HCT116 (cell line): ENCODE measurements at regions not wholly inside any gene's neighbourhood (a gene's known extent, or its start where the extent isn't known, plus 50 kb on each side); places are given as distances from the start of the nearest gene placed in this dataset.

Experiments
- ATAC-seq: fragments of 200-7000 bp; cut with Tn5 transposase; 2 replicates; pipeline ENCODE4 v1.9.1; 2020; ENCODE audit warnings: mild to moderate bottlenecking, moderate library complexity
- BruUV-seq: library from RNA; stranded (reverse); fragments of 400-500 nt; replicated peaks from 2 replicates; lab custom pipeline; 2021; lab: Mats Ljungman, UMichigan
- CTCF ChIA-PET: fragments of 300-600 bp; sonication (Branson Sonifier 250); formaldehyde crosslinking; loops from one replicate; lab custom pipeline; 2021; ENCODE audit warnings: antibody characterized with exemption; lab: Charles Lee
- POLR2A ChIA-PET: fragments of 300-600, 350-600 bp; sonication (Branson Sonifier 250); formaldehyde crosslinking; loops from one replicate; lab custom pipeline; 2021; ENCODE audit warnings: antibody characterized with exemption; lab: Charles Lee
- RAD21 ChIA-PET, 2 experiments: fragments of 300-600 bp; sonication (Branson Sonifier 250); formaldehyde crosslinking; loops; one replicate each; lab custom pipeline; 2023; ENCODE audit warnings: low total read pairs in 2 of 2; ENCODE audit not compliant: uncharacterized antibody in 2 of 2, unreplicated experiment in 2 of 2, low non-redundant PET in 1 of 2; lab: Charles Lee
- DNase-seq: peaks from one replicate; pipeline ENCODE4 v3.0.0-alpha.2; 2010; ENCODE audit warnings: low read depth, low spot score
- H2AFZ ChIP-seq: fragments of 200-600 bp; shearing (Covaris generic), sonication (generic); 2 replicates; pipeline ENCODE4 v1.6.1; 2017; ENCODE audit warnings: low read depth, mixed run types, mixed read lengths, antibody characterized with exemption, low read length; ENCODE audit not compliant: poor library complexity, severe bottlenecking
- H3K27ac ChIP-seq: 2 replicates; pipeline ENCODE4 v1.5.1; 2012; ENCODE audit warnings: low read depth, low read length
- H3K27me3 ChIP-seq: fragments of 200-600 bp; sonication (generic); 2 replicates; pipeline ENCODE4 v1.6.1; 2016; ENCODE audit warnings: mixed run types, low read length, mixed read lengths; ENCODE audit not compliant: insufficient read depth
- H3K36me3 ChIP-seq, 2 experiments: fragments of 200-500 bp in 1 of 2; fragments of 200-600 bp in 1 of 2; sonication (Bioruptor generic) in 1 of 2; sonication (generic) in 1 of 2; 2 replicates each; pipeline versions ENCODE4 v1.5.1 to v1.6.1; 2014 to 2016; ENCODE audit warnings: low read length in 2 of 2, inconsistent platforms in 1 of 2, mixed read lengths in 1 of 2, mixed run types in 1 of 2; ENCODE audit not compliant: insufficient read depth in 2 of 2, control insufficient read depth in 1 of 2
- H3K4me1 ChIP-seq, 2 experiments: fragments of 200-600 bp in 1 of 2; sonication (generic) in 1 of 2; 2 replicates each; pipeline versions ENCODE4 v1.5.1 to v1.6.1; 2012 to 2017; ENCODE audit warnings: low read length in 2 of 2, inconsistent platforms in 1 of 2, mild to moderate bottlenecking in 1 of 2, mixed read lengths in 1 of 2, mixed run types in 1 of 2, moderate library complexity in 1 of 2; ENCODE audit not compliant: insufficient read depth in 2 of 2, control insufficient read depth in 1 of 2
- H3K4me2 ChIP-seq: fragments of 200-600 bp; sonication (generic); 2 replicates; pipeline ENCODE4 v1.6.1; 2017; ENCODE audit warnings: mixed run types, low read length, mixed read lengths
- H3K4me3 ChIP-seq, 2 experiments: fragments of 200-600 bp in 1 of 2; sonication (generic) in 1 of 2; replicated peaks in 1 of 2; 2 replicates each; pipeline ENCODE4 v1.5.1; 2011 to 2016; ENCODE audit warnings: low read length in 2 of 2, control low read depth in 1 of 2, low read depth in 1 of 2, mild to moderate bottlenecking in 1 of 2, mixed read lengths in 1 of 2, mixed run types in 1 of 2
- H3K79me2 ChIP-seq: fragments of 200-600 bp; sonication (generic); 2 replicates; pipeline ENCODE4 v1.6.1; 2017; ENCODE audit warnings: mild to moderate bottlenecking, mixed run types, low read length, moderate library complexity, mixed read lengths; ENCODE audit not compliant: insufficient read depth
- H3K9ac ChIP-seq: fragments of 200-600 bp; sonication (generic); 2 replicates; pipeline ENCODE4 v1.6.1; 2016; ENCODE audit warnings: low read length, mixed read lengths
- H3K9me2 ChIP-seq: fragments of 200-600 bp; sonication (generic), shearing (Covaris generic); 2 replicates; pipeline ENCODE4 v1.6.1; 2017; ENCODE audit warnings: mixed run types, mild to moderate bottlenecking, moderate library complexity; ENCODE audit not compliant: insufficient read depth
- H3K9me3 ChIP-seq, 2 experiments: fragments of 200-500 bp in 1 of 2; fragments of 200-600 bp in 1 of 2; sonication (Bioruptor generic) in 1 of 2; sonication (generic) in 1 of 2; 2 replicates each; pipeline ENCODE4 v1.6.1; 2014 to 2017; ENCODE audit warnings: low read length in 2 of 2, mixed read lengths in 2 of 2, inconsistent platforms in 1 of 2, low read depth in 1 of 2, mild to moderate bottlenecking in 1 of 2, mixed run types in 1 of 2, moderate library complexity in 1 of 2; ENCODE audit not compliant: control insufficient read depth in 1 of 2, insufficient read depth in 1 of 2
- H4K20me1 ChIP-seq: fragments of 200-600 bp; sonication (generic), shearing (Covaris generic); 2 replicates; pipeline ENCODE4 v1.6.1; 2017; ENCODE audit warnings: mixed run types, mild to moderate bottlenecking, moderate library complexity; ENCODE audit not compliant: insufficient read depth
- CBX3 ChIP-seq: IDR thresholded peaks from 2 replicates; pipeline ENCODE4 v1.6.1; 2012; ENCODE audit warnings: low read depth
- ELF1 ChIP-seq: IDR thresholded peaks from 2 replicates; pipeline ENCODE4 v1.6.1; 2012; ENCODE audit warnings: low read depth, borderline replicate concordance
- EZH2phosphoT487 ChIP-seq: fragments of 200-600 bp; IDR thresholded peaks from 2 replicates; pipeline ENCODE4 v1.6.1; 2018; ENCODE audit warnings: antibody characterized with exemption, borderline replicate concordance
- FOSL1 ChIP-seq: IDR thresholded peaks from 2 replicates; pipeline ENCODE4 v1.6.1; 2012; ENCODE audit warnings: low read depth
- JUND ChIP-seq: IDR thresholded peaks from 2 replicates; pipeline ENCODE4 v1.6.1; 2012
- RAD21 ChIP-seq: IDR thresholded peaks from 2 replicates; pipeline ENCODE4 v1.6.1; 2012; ENCODE audit warnings: low read depth, mild to moderate bottlenecking
- REST ChIP-seq: IDR thresholded peaks from 2 replicates; pipeline ENCODE4 v1.6.1; 2012; ENCODE audit warnings: low read depth
- SP1 ChIP-seq: IDR thresholded peaks from 2 replicates; pipeline ENCODE4 v1.6.1; 2012; ENCODE audit warnings: low read depth
- SRF ChIP-seq: IDR thresholded peaks from 2 replicates; pipeline ENCODE4 v1.6.1; 2012; ENCODE audit warnings: low read depth
- TCF7L2 ChIP-seq: IDR thresholded peaks from 2 replicates; pipeline ENCODE4 v1.7.0; 2011; ENCODE audit warnings: borderline replicate concordance, inconsistent platforms; ENCODE audit not compliant: insufficient read depth, insufficient read length; ENCODE audit errors: extremely low read depth
- YY1 ChIP-seq: IDR thresholded peaks from 2 replicates; pipeline ENCODE4 v1.6.1; 2011; ENCODE audit warnings: low read length, low read depth, moderate library complexity, mild to moderate bottlenecking; ENCODE audit not compliant: insufficient replicate concordance; ENCODE audit errors: extremely low read depth
- ZFX ChIP-seq: fragments of 450-650 bp; IDR thresholded peaks from 2 replicates; pipeline ENCODE4 v1.6.1; 2017
- intact Hi-C: fragments of 100-400 bp; cut with micrococcal nuclease; formaldehyde crosslinking; loops from 2 replicates; pipeline ENCODE4 v1.10.0; 2022
- TF ChIP-seq, protein P1 (sequence below): IDR thresholded peaks from 2 replicates; pipeline ENCODE4 v1.6.1; 2012
- TF ChIP-seq, protein P2 (sequence below), 3 experiments: fragments of 200-600 bp in 1 of 3; sonication (generic) in 1 of 3; IDR thresholded peaks in 2 of 3; conservative IDR thresholded peaks in 1 of 3; 2 replicates each; pipeline ENCODE4 v1.5.1; 2012 to 2017; ENCODE audit warnings: low read depth in 2 of 3, low read length in 2 of 3, antibody characterized with exemption in 1 of 3, borderline replicate concordance in 1 of 3, control low read depth in 1 of 3, mild to moderate bottlenecking in 1 of 3, mixed read lengths in 1 of 3, mixed run types in 1 of 3, moderate library complexity in 1 of 3; ENCODE audit not compliant: insufficient read depth in 1 of 3

- no peak for DNase-seq
- CTCF ChIA-PET: interaction anchor here (1.3 kb wide), 1 partner anchor 15 kb away, joined by 3 read pairs; no protein-coding TSS in a partner anchor
- no peaks in the 10 kb centered on the region for H4K20me1 ChIP-seq
Observed at GRCh38 chr1:232291681-232292080, 338.3 kb downstream of the SIPA1L2 start.

More at GRCh38 chr1:232291681-232292080, 338.3 kb downstream of the SIPA1L2 start:
- no peaks in the 10 kb centered on the region for H3K9me3 ChIP-seq
- intact Hi-C loops: no loop called here
- ATAC-seq: no peak
- H3K9me2 ChIP-seq: no peaks in the 10 kb centered on the region
- H3K27ac ChIP-seq: no peak overlapping the region
- no peak overlapping the region for H3K4me2 ChIP-seq
- no peaks in the 10 kb centered on the region for H3K4me1 ChIP-seq
- no peaks in the 10 kb centered on the region for H3K27me3 ChIP-seq
- no peak overlapping the region for H2AFZ ChIP-seq
- H3K79me2 ChIP-seq: no peaks in the 10 kb centered on the region
- BruUV-seq: no TSS peak
- ChIA-PET RAD21 (no interaction called here), POLR2A (no interaction called here)
- TF ChIP-seq, protein P1, sequence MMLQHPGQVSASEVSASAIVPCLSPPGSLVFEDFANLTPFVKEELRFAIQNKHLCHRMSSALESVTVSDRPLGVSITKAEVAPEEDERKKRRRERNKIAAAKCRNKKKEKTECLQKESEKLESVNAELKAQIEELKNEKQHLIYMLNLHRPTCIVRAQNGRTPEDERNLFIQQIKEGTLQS: no peak
- no peak for TF ChIP-seq TCF7L2
- TF ChIP-seq SRF: no peak
- no peak for TF ChIP-seq JUND
- TF ChIP-seq YY1: no peak
- TF ChIP-seq, protein P2, sequence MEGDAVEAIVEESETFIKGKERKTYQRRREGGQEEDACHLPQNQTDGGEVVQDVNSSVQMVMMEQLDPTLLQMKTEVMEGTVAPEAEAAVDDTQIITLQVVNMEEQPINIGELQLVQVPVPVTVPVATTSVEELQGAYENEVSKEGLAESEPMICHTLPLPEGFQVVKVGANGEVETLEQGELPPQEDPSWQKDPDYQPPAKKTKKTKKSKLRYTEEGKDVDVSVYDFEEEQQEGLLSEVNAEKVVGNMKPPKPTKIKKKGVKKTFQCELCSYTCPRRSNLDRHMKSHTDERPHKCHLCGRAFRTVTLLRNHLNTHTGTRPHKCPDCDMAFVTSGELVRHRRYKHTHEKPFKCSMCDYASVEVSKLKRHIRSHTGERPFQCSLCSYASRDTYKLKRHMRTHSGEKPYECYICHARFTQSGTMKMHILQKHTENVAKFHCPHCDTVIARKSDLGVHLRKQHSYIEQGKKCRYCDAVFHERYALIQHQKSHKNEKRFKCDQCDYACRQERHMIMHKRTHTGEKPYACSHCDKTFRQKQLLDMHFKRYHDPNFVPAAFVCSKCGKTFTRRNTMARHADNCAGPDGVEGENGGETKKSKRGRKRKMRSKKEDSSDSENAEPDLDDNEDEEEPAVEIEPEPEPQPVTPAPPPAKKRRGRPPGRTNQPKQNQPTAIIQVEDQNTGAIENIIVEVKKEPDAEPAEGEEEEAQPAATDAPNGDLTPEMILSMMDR (IDR thresholded peaks at IDR 0.05 in 2 of 3, conservative IDR thresholded peaks at IDR 0.05 in 1 of 3; ENCODE audit: borderline replicate concordance in 1 of 3, insufficient read depth in 1 of 3, low read depth in 2 of 3, low read length in 2 of 3): no peak
- TF ChIP-seq FOSL1: no peak
- no peak for TF ChIP-seq ZFX
- no peak for TF ChIP-seq CBX3
- no peak for TF ChIP-seq SP1
- TF ChIP-seq ELF1: no peak
- no peak for TF ChIP-seq RAD21
- no peak for TF ChIP-seq EZH2phosphoT487
- no peak for TF ChIP-seq REST
- no peak overlapping the region for H3K9ac ChIP-seq
- H3K4me3 ChIP-seq: no peak overlapping the region
- H3K36me3 ChIP-seq: no peaks in the 10 kb centered on the region
